LNCaP clone FGC (cell line): ENCODE measurements at regions not wholly inside any gene's neighbourhood (a gene's known extent, or its start where the extent isn't known, plus 50 kb on each side); places are given as distances from the start of the nearest gene placed in this dataset.

Experiments
- DNase-seq: peaks from one replicate; pipeline ENCODE4 v3.0.0-alpha.2; 2011; ENCODE audit warnings: low read depth
- H3K4me3 ChIP-seq: 2 replicates; pipeline ENCODE4 v1.5.1; 2011; ENCODE audit warnings: mild to moderate bottlenecking, low read depth, low read length, control low read depth
- TF ChIP-seq, protein P1 (sequence below): IDR thresholded peaks from 2 replicates; pipeline ENCODE4 v1.5.1; 2012; ENCODE audit warnings: mild to moderate bottlenecking; ENCODE audit not compliant: control insufficient read depth, insufficient read depth; ENCODE audit errors: extremely low read depth

- DNase-seq = no peak
- TF ChIP-seq, protein P1, sequence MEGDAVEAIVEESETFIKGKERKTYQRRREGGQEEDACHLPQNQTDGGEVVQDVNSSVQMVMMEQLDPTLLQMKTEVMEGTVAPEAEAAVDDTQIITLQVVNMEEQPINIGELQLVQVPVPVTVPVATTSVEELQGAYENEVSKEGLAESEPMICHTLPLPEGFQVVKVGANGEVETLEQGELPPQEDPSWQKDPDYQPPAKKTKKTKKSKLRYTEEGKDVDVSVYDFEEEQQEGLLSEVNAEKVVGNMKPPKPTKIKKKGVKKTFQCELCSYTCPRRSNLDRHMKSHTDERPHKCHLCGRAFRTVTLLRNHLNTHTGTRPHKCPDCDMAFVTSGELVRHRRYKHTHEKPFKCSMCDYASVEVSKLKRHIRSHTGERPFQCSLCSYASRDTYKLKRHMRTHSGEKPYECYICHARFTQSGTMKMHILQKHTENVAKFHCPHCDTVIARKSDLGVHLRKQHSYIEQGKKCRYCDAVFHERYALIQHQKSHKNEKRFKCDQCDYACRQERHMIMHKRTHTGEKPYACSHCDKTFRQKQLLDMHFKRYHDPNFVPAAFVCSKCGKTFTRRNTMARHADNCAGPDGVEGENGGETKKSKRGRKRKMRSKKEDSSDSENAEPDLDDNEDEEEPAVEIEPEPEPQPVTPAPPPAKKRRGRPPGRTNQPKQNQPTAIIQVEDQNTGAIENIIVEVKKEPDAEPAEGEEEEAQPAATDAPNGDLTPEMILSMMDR = no peak
- H3K4me3 ChIP-seq = no peak overlapping the region
These were observed 1247.5 kb upstream of the CDH8 start for GRCh38 chr16:63283721-63284120.

GRCh38 chr16:63244631-63245030 is 1208.4 kb upstream of the CDH8 start:
- H3K4me3 ChIP-seq = no peak overlapping the region
- DNase-seq = no peak
- TF ChIP-seq, protein P1 = no peak

DNA sequence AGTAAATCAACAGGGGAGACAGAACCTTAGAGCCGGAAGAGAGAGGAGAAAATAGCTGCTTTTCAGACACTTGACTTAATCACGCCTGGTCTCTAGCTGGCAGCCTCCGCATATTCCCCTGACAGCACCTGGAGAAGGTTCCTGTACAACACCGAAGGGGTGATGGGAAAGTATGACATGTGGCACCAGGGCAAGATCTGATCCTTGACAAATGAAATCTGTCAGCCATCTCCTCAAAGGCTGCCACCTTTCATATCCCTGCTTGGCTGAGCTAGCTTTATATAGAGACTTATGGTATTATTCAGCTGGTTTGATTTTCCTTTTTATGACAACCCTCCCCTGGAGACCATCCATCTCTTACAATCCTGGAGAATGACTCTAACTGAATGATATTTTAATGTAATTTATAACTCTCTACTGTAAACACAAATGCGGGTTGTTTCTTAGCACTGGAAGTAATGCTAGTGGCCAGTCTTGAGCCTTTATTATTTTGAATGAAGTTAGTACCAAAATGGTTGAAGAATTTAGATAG is 1205.3 kb upstream of the CDH8 start:
- TF ChIP-seq, protein P1 = no peak
- DNase-seq = no peak
- no peak overlapping the region for H3K4me3 ChIP-seq

DNA sequence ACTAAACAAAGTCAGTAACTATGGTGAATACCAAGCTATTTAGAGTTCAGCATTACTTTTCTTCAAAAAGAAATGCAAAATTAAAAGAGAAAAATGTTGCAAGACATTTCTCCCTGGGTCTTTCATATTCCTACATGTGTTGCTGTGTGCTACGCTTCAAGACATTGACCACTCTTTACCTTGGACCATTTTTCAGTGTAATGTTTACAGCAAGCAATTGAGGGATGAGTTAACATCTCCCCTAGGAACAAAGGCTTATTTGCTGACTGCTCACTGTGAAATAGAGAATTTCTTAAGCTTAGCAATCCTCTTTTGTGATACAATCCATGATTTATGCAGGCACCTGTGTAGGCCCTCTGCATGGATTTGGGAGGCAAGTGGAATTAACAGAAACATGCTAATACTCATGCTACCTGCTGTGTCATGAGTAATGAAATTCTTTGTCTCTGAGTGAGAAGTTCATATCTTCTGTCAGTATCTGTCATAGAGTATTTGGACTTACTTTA is 1202.9 kb upstream of the CDH8 start:
- H3K4me3 ChIP-seq = no peak overlapping the region
- TF ChIP-seq, protein P1 = no peak
- DNase-seq = no peak

GRCh38 chr16:63230421-63231040 is 1194.3 kb upstream of the CDH8 start:
- H3K4me3 ChIP-seq = no peak overlapping the region
- no peak for DNase-seq
- TF ChIP-seq, protein P1 = no peak

GRCh38 chr16:63228259-63228658 is 1192.0 kb upstream of the CDH8 start:
- DNase-seq = no peak
- TF ChIP-seq, protein P1 = no peak
- H3K4me3 ChIP-seq = no peak overlapping the region

- H3K4me3 ChIP-seq = no peak overlapping the region
- TF ChIP-seq, protein P1 = no peak
- no peak for DNase-seq
These were observed 1187.6 kb upstream of the CDH8 start for GRCh38 chr16:63223851-63224250.
